ENCODE measurements at regions not wholly inside any gene's neighbourhood (a gene's known extent, or its start where the extent isn't known, plus 50 kb on each side); places are given as distances from the start of the nearest gene placed in this dataset.
"Not testable (repeated sequence)": the region's sequence is repeated elsewhere in the genome, so short reads cannot be mapped to it uniquely, and the experiment has no call there.

DNA sequence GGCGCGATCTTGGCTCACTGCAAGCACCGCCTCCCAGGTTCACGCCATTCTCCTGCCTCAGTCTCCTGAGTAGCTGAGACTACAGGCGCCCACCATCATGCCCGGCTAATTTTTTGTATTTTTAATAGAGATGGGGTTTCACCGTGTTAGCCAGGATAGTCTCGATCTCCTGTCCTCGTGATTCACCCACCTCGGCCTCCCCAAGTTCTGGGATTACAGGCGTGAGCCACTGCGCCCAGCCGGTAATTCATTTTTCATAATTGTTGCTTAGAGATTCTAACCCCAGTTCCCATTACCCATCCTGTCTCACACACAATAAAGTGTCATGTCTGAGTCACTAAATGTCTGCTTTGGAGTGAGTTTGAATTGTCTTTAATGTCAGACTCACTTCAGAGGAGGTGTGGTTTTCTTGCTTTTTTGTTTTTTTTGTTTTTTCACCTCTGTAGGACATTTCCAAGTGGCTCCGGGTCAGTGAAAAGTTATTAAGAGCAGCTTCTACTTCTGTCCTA lies 281.2 kb upstream of the FAM240B start:
- TF ChIP-seq, protein P1, sequence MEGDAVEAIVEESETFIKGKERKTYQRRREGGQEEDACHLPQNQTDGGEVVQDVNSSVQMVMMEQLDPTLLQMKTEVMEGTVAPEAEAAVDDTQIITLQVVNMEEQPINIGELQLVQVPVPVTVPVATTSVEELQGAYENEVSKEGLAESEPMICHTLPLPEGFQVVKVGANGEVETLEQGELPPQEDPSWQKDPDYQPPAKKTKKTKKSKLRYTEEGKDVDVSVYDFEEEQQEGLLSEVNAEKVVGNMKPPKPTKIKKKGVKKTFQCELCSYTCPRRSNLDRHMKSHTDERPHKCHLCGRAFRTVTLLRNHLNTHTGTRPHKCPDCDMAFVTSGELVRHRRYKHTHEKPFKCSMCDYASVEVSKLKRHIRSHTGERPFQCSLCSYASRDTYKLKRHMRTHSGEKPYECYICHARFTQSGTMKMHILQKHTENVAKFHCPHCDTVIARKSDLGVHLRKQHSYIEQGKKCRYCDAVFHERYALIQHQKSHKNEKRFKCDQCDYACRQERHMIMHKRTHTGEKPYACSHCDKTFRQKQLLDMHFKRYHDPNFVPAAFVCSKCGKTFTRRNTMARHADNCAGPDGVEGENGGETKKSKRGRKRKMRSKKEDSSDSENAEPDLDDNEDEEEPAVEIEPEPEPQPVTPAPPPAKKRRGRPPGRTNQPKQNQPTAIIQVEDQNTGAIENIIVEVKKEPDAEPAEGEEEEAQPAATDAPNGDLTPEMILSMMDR (conservative IDR thresholded peaks at IDR 0.05 in 1 of 2, IDR thresholded peaks at IDR 0.05 in 1 of 2; ENCODE audit: low read depth in 1 of 2, low read length in 2 of 2): not testable (repeated sequence)
- not testable (repeated sequence) for TF ChIP-seq EZH2 (IDR thresholded peaks at IDR 0.05; ENCODE audit: low read length, missing control alignments)
